Type B pancreatic cell (in vitro differentiated cells): ENCODE measurements at regions not wholly inside any gene's neighbourhood (a gene's known extent, or its start where the extent isn't known, plus 50 kb on each side); places are given as distances from the start of the nearest gene placed in this dataset.

Experiments used
- DNase-seq: peaks from one replicate; pipeline ENCODE4 v3.0.0; 2021; ENCODE audit warnings: mixed read lengths; ENCODE audit not compliant: unreplicated experiment; ENCODE audit errors: extremely low spot score
- H3K27ac Mint-ChIP-seq: 2 replicates; pipeline ENCODE4 v1.8.0; 2021; ENCODE audit warnings: mild to moderate bottlenecking, mixed read lengths
- H3K27me3 Mint-ChIP-seq: 2 replicates; pipeline ENCODE4 v1.8.0; 2021; ENCODE audit warnings: mixed read lengths
- H3K36me3 Mint-ChIP-seq: 2 replicates; pipeline ENCODE4 v1.8.0; 2021; ENCODE audit warnings: mixed read lengths
- H3K4me1 Mint-ChIP-seq: one replicate; pipeline ENCODE4 v1.8.0; 2021; ENCODE audit warnings: mixed read lengths; ENCODE audit not compliant: unreplicated experiment
- H3K4me3 Mint-ChIP-seq: 2 replicates; pipeline ENCODE4 v1.8.0; 2021; ENCODE audit warnings: mild to moderate bottlenecking, mixed read lengths
- H3K9me3 Mint-ChIP-seq: 2 replicates; pipeline ENCODE4 v1.8.0; 2021; ENCODE audit warnings: mixed read lengths
- CTCF ChIP-seq: fragments of 200-600 bp; sonication (generic); conservative IDR thresholded peaks from 2 replicates; pipeline ENCODE4 v1.5.0; 2021; ENCODE audit warnings: antibody characterized with exemption, mild to moderate bottlenecking

GRCh38 chr13:72505376-72505775, 222.1 kb downstream of the MZT1 start:
- TF ChIP-seq CTCF = no peak
- H3K4me3 Mint-ChIP-seq = no peak overlapping the region
- no peak overlapping the region for H3K27ac Mint-ChIP-seq
- H3K36me3 Mint-ChIP-seq = no peaks in the 10 kb centered on the region
- no peaks in the 10 kb centered on the region for H3K9me3 Mint-ChIP-seq
- H3K27me3 Mint-ChIP-seq = peaks cover 6% of the 10 kb centered on the region
- DNase-seq = no peak
- peaks cover 19% of the 10 kb centered on the region for H3K4me1 Mint-ChIP-seq

- peaks cover 6% of the 10 kb centered on the region for H3K27me3 Mint-ChIP-seq
- peaks cover 19% of the 10 kb centered on the region for H3K4me1 Mint-ChIP-seq
- no peaks in the 10 kb centered on the region for H3K9me3 Mint-ChIP-seq
- no peak overlapping the region for H3K27ac Mint-ChIP-seq
- no peak for TF ChIP-seq CTCF
- no peak for DNase-seq
- no peak overlapping the region for H3K4me3 Mint-ChIP-seq
- H3K36me3 Mint-ChIP-seq = no peaks in the 10 kb centered on the region
Observed at GRCh38 chr13:72504131-72504841, 223.1 kb downstream of the MZT1 start.

- peaks cover 6% of the 10 kb centered on the region for H3K4me1 Mint-ChIP-seq
- H3K27me3 Mint-ChIP-seq = no peaks in the 10 kb centered on the region
- DNase-seq = no peak
- no peaks in the 10 kb centered on the region for H3K9me3 Mint-ChIP-seq
- no peak overlapping the region for H3K27ac Mint-ChIP-seq
- no peak for TF ChIP-seq CTCF
- H3K36me3 Mint-ChIP-seq = no peaks in the 10 kb centered on the region
- H3K4me3 Mint-ChIP-seq = no peak overlapping the region
Observed at GRCh38 chr13:72500851-72501250, 226.6 kb downstream of the MZT1 start.

GRCh38 chr13:72495681-72496080, 231.7 kb downstream of the MZT1 start:
- no peak for TF ChIP-seq CTCF
- H3K4me1 Mint-ChIP-seq = no peaks in the 10 kb centered on the region
- no peak overlapping the region for H3K4me3 Mint-ChIP-seq
- no peaks in the 10 kb centered on the region for H3K9me3 Mint-ChIP-seq
- H3K27me3 Mint-ChIP-seq = no peaks in the 10 kb centered on the region
- H3K27ac Mint-ChIP-seq = no peak overlapping the region
- no peak for DNase-seq
- H3K36me3 Mint-ChIP-seq = no peaks in the 10 kb centered on the region

- no peak overlapping the region for H3K27ac Mint-ChIP-seq
- no peak for DNase-seq
- TF ChIP-seq CTCF = no peak
- no peak overlapping the region for H3K4me3 Mint-ChIP-seq
- H3K36me3 Mint-ChIP-seq = no peaks in the 10 kb centered on the region
- H3K9me3 Mint-ChIP-seq = no peaks in the 10 kb centered on the region
- no peaks in the 10 kb centered on the region for H3K4me1 Mint-ChIP-seq
- no peaks in the 10 kb centered on the region for H3K27me3 Mint-ChIP-seq
Observed at GRCh38 chr13:72489751-72490150, 237.7 kb downstream of the MZT1 start.
